Nephron (organoid): ENCODE measurements at regions not wholly inside any gene's neighbourhood (a gene's known extent, or its start where the extent isn't known, plus 50 kb on each side); places are given as distances from the start of the nearest gene placed in this dataset.
"Not testable (repeated sequence)": the region's sequence is repeated elsewhere in the genome, so short reads cannot be mapped to it uniquely, and the experiment has no call there.

Source experiments
- H3K27ac Mint-ChIP-seq, 3 experiments: 2 replicates each; pipeline ENCODE4 v1.8.0; 2020; ENCODE audit warnings: mixed read lengths in 3 of 3, mild to moderate bottlenecking in 2 of 3, moderate library complexity in 1 of 3
- H3K27me3 Mint-ChIP-seq: 2 replicates; pipeline ENCODE4 v1.8.0; 2021; ENCODE audit warnings: low read depth, mild to moderate bottlenecking, moderate library complexity, mixed read lengths
- H3K36me3 Mint-ChIP-seq: 2 replicates; pipeline ENCODE4 v1.8.0; 2020; ENCODE audit warnings: low read depth, mixed read lengths
- H3K4me1 Mint-ChIP-seq: 2 replicates; pipeline ENCODE4 v1.8.0; 2020; ENCODE audit warnings: mixed read lengths
- H3K4me3 Mint-ChIP-seq, 3 experiments: 2 replicates each; pipeline ENCODE4 v1.8.0; 2020; ENCODE audit warnings: mild to moderate bottlenecking in 3 of 3, mixed read lengths in 3 of 3, moderate library complexity in 2 of 3
- H3K9me3 Mint-ChIP-seq: 2 replicates; pipeline ENCODE4 v1.8.0; 2020; ENCODE audit warnings: mixed read lengths
- CTCF ChIP-seq, 3 experiments: fragments of 200-600 bp; sonication (generic); IDR thresholded peaks; one replicate each; pipeline ENCODE4 v1.5.0; 2021; ENCODE audit warnings: antibody characterized with exemption in 3 of 3; ENCODE audit not compliant: unreplicated experiment in 3 of 3

DNA sequence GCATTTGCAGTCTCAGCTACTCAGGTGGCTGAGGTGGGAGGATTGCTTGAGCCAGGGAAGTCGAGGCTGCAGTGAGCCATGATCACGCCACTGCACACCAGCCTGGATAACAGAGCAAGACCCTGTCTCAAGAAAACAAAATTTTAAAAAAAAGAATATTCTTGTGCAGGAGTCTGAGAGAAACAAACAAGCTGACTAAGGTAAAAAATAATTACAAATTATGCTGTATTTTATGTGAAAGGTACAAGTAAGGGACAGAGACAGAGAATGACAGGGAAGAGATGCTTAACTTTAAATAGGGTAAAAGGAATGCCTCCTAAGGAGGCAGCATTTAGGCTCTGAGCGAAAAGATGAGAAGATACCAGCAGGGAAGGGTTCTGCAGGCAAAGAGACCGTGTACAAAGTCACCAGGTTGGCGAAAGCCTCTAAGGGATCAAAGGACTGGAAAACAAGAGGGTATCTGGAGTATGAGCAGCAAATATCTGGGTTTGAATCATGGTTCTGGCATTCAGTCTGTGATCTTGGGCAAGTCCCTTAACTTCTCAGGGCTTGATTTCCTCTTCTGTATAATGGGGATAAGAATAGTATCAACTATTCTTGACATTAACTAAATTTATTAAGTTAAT lies 106.2 kb upstream of the RHOBTB1 start:
- peaks cover 6% of the 10 kb centered on the region for H3K9me3 Mint-ChIP-seq
- no peak overlapping the region for H3K4me3 Mint-ChIP-seq
- no peak for TF ChIP-seq CTCF (IDR thresholded peaks at IDR 0.05; ENCODE audit: unreplicated experiment in 3 of 3)
- H3K4me1 Mint-ChIP-seq: peaks cover 39% of the 10 kb centered on the region
- H3K36me3 Mint-ChIP-seq: no peaks in the 10 kb centered on the region
- H3K27ac Mint-ChIP-seq: no peak overlapping the region
- H3K27me3 Mint-ChIP-seq: peaks cover 4% of the 10 kb centered on the region

GRCh38 chr10:61049386-61049785 lies 105.4 kb upstream of the RHOBTB1 start:
- H3K4me1 Mint-ChIP-seq: peaks cover 39% of the 10 kb centered on the region
- no peak overlapping the region for H3K4me3 Mint-ChIP-seq
- no peak for TF ChIP-seq CTCF (IDR thresholded peaks at IDR 0.05; ENCODE audit: unreplicated experiment in 3 of 3)
- H3K27me3 Mint-ChIP-seq: peaks cover 4% of the 10 kb centered on the region
- H3K9me3 Mint-ChIP-seq: peaks cover 1% of the 10 kb centered on the region
- no peak overlapping the region for H3K27ac Mint-ChIP-seq
- no peaks in the 10 kb centered on the region for H3K36me3 Mint-ChIP-seq

GRCh38 chr10:61047788-61048560 lies 104.0 kb upstream of the RHOBTB1 start:
- no peaks in the 10 kb centered on the region for H3K9me3 Mint-ChIP-seq
- H3K4me3 Mint-ChIP-seq: peak overlapping the region in 1 of 3 experiments; percentile 8
- peaks cover 39% of the 10 kb centered on the region for H3K4me1 Mint-ChIP-seq
- no peaks in the 10 kb centered on the region for H3K36me3 Mint-ChIP-seq
- no peak for TF ChIP-seq CTCF (IDR thresholded peaks at IDR 0.05; ENCODE audit: unreplicated experiment in 3 of 3)
- peak overlapping the region; percentile 73 to 86 (median 76) for H3K27ac Mint-ChIP-seq
- H3K27me3 Mint-ChIP-seq: peaks cover 4% of the 10 kb centered on the region

DNA sequence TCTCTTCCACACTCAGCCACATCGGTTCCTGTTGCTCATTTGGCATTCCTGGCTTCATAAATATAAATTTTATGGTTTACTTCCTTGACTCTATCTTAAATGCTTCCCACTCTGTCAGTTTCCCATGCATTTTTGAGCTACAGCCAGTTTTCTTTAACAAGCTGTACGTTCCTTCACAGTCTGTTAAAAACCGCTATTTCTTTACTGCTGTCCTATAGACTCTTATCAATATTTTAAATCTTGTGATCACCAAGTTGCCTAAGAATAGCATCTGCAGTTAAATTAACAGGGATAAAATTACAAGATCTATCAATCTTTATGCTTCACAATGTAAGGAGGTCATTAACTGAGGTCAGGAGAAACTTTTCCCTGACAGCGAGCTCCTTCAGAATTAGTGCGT lies 103.1 kb upstream of the RHOBTB1 start:
- no peak for TF ChIP-seq CTCF (IDR thresholded peaks at IDR 0.05; ENCODE audit: unreplicated experiment in 3 of 3)
- Mint-ChIP-seq H3K4me1 (peaks cover 36% of the 10 kb centered on the region), H3K27me3 (peaks cover 4% of the 10 kb centered on the region), H3K36me3 (no peaks in the 10 kb centered on the region), H3K4me3 (no peak overlapping the region), H3K27ac (peak overlapping the region; percentile 72 to 76 (median 73)), H3K9me3 (no peaks in the 10 kb centered on the region)

- not testable (repeated sequence) for H3K27me3 Mint-ChIP-seq, H3K4me3 Mint-ChIP-seq, H3K36me3 Mint-ChIP-seq, H3K9me3 Mint-ChIP-seq
- Mint-ChIP-seq H3K4me1 (peaks cover 26% of the 10 kb centered on the region), H3K27ac (peak overlapping the region in 1 of 3 experiments; percentile 76)
Measured at GRCh38 chr10:61045480-61045879, 101.5 kb upstream of the RHOBTB1 start.

DNA sequence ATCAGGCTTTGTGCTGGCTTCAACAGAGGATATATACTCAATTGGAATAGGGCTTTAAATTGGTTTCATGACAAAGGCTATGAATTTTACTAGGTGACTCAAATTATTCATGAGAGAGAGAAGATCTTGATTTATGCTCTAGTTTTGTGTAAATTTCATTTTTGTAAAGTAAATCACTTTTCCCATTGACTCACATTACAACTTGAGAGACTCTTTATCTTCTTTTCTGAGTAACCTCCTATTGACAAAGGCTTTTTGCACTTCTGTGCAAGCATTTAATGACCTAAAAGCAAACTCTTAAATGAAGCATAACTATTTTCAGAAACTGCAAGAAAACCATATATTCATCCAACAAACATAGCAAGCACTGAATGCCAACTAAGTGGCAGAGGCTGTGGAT lies 98.5 kb upstream of the RHOBTB1 start:
- Mint-ChIP-seq H3K4me1 (peaks cover 17% of the 10 kb centered on the region), H3K27me3 (peaks cover 13% of the 10 kb centered on the region), H3K27ac (no peak overlapping the region), H3K9me3 (no peaks in the 10 kb centered on the region), H3K4me3 (no peak overlapping the region), H3K36me3 (no peaks in the 10 kb centered on the region)
- no peak for TF ChIP-seq CTCF (IDR thresholded peaks at IDR 0.05; ENCODE audit: unreplicated experiment in 3 of 3)
